AG04449 (cell line): ENCODE measurements at regions not wholly inside any gene's neighbourhood (a gene's known extent, or its start where the extent isn't known, plus 50 kb on each side); places are given as distances from the start of the nearest gene placed in this dataset.

Source experiments
- CTCF ChIA-PET: fragments of 350-600 bp; formaldehyde crosslinking; extraction: SDS; loops from one replicate; lab custom pipeline; 2021; ENCODE audit warnings: antibody characterized with exemption; lab: Yijun Ruan, JAX
- POLR2A ChIA-PET: fragments of 400-600, 350-600 bp; formaldehyde crosslinking; extraction: SDS; loops from one replicate; lab custom pipeline; 2020; ENCODE audit warnings: antibody characterized with exemption, inconsistent platforms; lab: Yijun Ruan, JAX
- DNase-seq: peaks from one replicate; pipeline ENCODE4 v3.0.0-alpha.2; 2010; ENCODE audit warnings: low read depth, low spot score
- H3K4me3 ChIP-seq: 2 replicates; pipeline ENCODE4 v1.5.1; 2011; ENCODE audit warnings: low read depth, mild to moderate bottlenecking, control low read depth, low read length
- CTCF ChIP-seq: IDR thresholded peaks from one replicate; pipeline ENCODE4 v1.5.1; 2011; ENCODE audit warnings: mild to moderate bottlenecking, moderate library complexity, low read length, control low read depth, inconsistent platforms; ENCODE audit not compliant: insufficient read depth; ENCODE audit errors: missing control alignments

GRCh38 chr10:43781480-43782361, 133.0 kb upstream of the ZNF32 start:
- ChIA-PET POLR2A (no interaction called here), CTCF (interaction anchor here (1.2 kb wide), 1 partner anchor 92 kb away, joined by 3 read pairs; no protein-coding TSS in a partner anchor)
- H3K4me3 ChIP-seq: no peak overlapping the region
- TF ChIP-seq CTCF: no peak
- DNase-seq: no peak

- ChIA-PET POLR2A (no interaction called here), CTCF (no interaction called here)
- TF ChIP-seq CTCF: no peak
- DNase-seq: no peak
- no peak overlapping the region for H3K4me3 ChIP-seq
Observed at GRCh38 chr10:43778571-43778970, 129.9 kb upstream of the ZNF32 start.

GRCh38 chr10:43775384-43775783, 126.7 kb upstream of the ZNF32 start:
- DNase-seq: no peak
- no peak for TF ChIP-seq CTCF
- CTCF ChIA-PET: interaction anchor here (1.2 to 1.3 kb wide), 2 partner anchors 10 to 30 kb away, joined by 3 read pairs; no protein-coding TSS in a partner anchor
- POLR2A ChIA-PET: no interaction called here
- no peak overlapping the region for H3K4me3 ChIP-seq

- no peak for DNase-seq
- ChIA-PET POLR2A (no interaction called here), CTCF (no interaction called here)
- H3K4me3 ChIP-seq: no peak overlapping the region
- no peak for TF ChIP-seq CTCF
Observed at GRCh38 chr10:43774234-43774769, 125.6 kb upstream of the ZNF32 start.

GRCh38 chr10:43773736-43774135, 125.1 kb upstream of the ZNF32 start:
- POLR2A ChIA-PET: no interaction called here
- CTCF ChIA-PET: no interaction called here

More at GRCh38 chr10:43773736-43774135, 125.1 kb upstream of the ZNF32 start:
- DNase-seq: no peak
- no peak overlapping the region for H3K4me3 ChIP-seq
- TF ChIP-seq CTCF: no peak
